ENCODE measurements at regions not wholly inside any gene's neighbourhood (a gene's known extent, or its start where the extent isn't known, plus 50 kb on each side); places are given as distances from the start of the nearest gene placed in this dataset.
"Not testable (repeated sequence)": the region's sequence is repeated elsewhere in the genome, so short reads cannot be mapped to it uniquely, and the experiment has no call there.

DNA sequence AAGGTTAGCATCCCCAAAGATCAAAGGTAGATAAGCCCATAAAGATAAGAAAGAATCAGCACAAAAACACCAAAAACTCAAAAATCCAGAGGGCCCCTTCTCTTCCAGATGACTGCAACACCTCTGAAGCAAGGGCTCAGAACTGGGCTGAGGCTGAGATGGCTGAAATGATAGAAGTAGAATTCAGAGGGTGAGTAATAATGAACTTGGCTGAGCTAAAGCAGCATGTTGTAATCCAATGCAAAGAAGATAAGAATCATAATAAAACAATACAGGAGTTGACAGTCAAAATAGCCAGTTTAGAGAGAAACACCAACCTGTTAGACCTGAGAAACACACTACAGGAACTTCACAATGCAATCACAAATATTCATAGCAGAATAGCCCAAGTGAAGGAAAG lies 406.9 kb upstream of the CXADR start:
- no peak for DNase-seq

DNA sequence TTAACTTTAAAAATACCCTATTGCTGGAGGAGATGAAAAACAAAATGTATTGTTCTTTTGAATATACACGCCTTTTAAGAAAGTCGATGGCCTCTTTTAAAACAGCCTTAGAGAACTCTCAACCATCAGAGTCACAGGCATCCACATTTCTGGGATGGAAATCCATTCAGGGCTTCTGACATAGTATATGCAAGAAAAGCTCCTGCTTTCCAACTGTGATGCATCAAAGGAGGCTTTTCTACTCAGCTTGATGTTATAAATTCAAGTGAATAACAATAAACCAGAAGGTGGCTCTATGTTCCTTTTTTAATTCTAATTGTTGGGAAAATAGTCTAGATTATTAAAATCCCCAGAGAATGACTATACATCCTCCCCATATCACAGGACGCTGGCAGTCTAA lies 398.8 kb upstream of the CXADR start:
- DNase-seq: no peak

DNA sequence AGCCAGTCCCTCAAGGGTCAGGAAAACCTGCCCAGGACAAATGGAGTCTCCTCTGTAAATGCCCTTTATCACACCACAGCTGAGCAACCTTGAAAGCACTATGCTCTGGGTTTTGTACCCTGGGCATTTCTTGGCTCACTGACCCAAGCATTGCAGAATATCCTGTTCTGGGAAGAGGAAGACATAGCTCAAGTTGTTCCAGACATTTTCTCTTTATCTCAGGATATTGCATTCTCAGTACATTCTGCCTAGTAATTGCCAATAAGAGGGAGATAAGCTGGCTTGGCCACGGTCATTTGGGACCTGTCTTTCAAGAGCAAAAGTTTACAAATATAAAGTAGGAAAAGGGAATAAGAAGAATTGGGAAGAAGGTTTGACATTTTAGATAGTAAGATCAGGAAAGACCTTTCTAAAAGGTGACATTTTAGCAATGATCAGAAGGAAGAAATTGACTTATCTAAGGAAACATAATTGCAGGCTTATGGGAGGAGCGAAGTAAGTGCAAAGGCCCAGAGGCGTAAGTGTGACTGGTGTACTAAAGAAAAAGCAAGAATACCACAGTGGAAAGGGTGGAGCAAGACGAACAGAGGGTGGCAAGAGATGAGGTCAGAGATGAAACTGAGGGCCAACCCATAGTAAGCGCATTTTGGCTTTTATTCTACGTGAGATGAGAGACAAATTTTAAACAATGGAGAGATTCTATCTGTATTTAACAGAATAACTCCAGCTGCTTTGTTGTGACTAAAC lies 394.0 kb upstream of the CXADR start:
- DNase-seq: no peak

DNA sequence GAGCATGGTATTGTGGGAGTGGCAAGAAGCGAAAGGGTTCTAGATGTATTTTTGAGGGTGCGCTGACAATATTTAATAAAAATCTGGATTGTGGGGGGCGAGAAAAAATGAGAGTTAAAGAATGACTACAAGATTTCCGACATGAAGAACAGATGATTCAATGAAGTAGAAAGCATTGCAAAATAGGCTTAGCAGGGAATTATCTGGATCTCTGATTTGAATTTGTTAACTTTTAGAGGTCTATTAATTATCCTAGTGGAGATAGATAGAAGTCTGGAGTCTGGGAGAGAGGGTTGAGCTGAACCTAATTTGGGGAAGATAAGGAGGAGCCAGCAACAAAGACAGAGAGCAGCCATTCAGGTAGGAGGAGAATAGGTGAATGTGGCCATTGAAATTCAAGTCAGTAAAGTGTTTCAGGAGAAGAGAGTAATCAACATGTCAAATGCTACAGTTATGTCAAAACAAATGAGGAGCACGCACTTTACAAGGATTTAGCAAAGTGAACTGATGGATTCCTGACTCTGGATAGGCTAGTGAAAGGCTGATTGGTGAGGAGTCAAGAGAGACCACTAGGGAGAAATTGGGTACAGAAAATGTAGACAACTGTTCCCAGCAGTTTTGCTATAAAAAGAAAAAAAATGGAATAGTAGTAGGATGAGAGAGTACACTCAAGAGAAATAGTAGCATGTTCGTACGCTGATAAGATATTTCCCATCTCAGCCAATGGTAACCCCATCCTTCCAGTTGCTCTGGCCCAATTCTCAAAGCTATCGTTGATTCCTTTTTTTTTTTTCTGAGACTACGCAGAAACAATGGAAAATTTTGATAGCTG lies 393.2 kb upstream of the CXADR start:
- DNase-seq: no peak

DNA sequence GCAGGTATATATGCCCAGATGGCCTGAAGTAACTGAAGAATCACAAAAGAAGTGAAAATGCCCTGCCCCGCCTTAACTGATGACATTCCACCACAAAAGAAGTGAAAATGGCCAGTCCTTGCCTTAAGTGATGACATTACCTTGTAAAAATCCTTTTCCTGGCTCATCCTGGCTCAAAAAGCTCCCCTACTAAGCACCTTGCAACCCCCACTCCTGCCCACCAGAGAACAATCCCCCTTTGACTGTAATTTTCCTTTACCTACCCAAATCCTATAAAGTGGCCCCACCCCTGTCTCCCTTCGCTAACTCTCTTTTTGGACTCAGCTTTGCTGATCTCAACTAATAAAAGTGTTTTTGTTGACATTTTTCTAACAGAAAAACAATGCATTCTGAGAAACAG lies 385.4 kb upstream of the CXADR start:
- not testable (repeated sequence) for DNase-seq

DNA sequence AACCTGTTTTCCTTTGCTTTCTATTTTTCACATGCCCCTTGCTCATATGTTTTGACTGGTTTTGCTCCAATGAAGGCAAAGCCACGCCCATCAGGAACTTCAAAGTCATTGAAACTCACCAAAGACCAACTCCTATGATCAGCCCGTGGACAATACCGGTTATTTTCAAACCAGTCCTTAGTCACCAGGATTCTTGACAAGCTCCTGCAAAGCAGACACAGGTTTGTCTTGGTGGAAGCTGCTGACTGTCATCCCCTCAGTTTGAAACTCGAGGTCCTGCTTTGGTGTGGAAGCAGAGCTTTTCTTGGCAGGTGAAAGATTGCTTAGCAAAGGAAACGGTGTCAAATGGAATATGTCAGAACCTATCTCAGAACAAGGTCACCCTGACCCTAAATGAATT lies 384.7 kb upstream of the CXADR start:
- DNase-seq: no peak

DNA sequence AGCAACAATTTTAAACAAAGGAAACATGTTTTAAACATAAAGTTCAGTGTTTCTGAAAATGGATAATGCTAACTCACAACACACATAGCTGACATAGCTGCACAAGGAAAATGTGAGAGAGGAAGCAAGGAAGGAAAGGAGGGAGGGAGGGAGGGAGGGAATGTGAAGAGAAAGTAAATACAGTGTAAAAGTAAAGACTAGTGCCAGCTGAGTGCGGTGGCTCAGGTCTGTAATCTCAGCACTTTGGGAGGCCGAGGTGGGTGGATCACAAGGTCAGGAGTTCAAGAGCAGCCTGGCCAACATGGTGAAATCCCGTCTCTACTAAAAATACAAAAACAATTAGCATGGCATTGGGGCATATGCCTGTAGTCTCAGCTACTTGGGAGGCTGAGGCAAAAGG lies 373.7 kb upstream of the CXADR start:
- DNase-seq: not testable (repeated sequence)

DNA sequence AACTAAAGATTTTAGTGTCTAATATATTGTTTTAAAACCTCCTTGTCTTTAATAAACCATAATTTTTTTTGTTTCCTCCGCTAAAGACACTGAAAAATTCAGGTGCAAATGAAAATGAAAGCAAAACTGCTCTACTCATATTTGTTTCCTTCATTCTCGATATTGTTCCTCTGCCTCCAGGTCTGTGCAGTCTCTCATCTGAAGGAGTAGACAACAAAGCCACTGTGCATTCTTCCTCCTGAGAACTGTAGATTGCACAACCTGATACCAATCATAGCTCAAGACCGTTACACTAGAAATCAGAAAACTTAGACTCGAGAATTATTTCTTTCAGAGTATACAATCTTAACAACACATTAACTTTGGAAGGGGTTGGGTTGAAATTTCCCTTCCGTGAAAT lies 373.1 kb upstream of the CXADR start:
- no peak for DNase-seq

DNA sequence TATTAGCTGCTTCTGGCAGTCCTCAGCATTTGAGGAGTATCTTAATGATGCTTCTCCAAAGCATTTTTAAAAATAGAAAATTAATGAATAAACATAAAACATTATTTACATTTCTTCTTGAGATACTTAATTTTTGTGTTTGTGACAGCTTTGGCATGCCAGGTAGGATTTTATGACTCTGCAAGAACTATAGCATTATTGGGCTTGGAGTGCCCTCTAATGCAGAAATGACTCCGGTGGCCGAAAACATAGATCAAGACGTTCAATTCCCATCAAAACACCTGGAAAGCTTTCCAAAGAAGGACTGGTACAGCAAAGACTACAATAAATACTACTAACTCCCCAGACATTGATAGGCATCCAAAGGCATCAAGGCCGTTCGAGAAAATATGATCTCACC lies 366.4 kb upstream of the CXADR start:
- DNase-seq: no peak

DNA sequence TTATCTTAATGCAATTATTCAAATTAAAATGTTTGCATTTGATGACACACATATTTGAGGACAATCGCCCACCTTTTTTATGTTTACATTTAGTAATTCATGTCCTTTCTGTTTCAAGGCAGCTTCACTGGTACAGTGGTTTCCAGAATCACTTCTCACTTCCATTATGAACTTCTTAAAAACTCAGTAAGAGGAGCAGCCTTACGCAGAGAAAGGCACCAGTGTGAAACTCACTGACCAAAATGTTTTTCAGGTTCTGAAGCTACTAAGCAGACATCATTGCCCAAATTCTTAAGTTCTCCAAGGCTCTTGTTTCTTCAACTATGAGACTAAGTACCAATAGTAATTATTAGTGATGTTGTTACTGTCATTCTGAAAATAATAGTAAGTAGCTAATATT lies 353.1 kb upstream of the CXADR start:
- DNase-seq: no peak

DNA sequence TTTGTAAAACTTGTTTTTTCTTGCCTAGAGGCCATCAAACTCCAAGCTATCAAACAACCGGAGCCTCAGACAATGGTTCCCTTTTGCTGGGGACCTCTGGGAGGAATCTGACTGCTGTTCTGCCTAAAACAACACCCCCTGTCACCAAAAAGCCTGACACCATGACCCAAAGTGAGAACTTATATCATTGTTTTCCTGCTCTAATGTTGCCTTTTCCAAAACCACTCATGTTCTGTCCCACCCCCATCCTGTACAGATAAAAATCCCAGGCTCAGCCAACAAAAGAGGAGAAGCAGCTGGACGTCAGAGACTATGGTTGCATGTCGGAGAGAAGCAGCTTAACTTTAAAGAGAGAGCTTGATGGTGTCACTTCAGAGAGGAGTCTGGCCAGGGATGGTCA lies 327.2 kb upstream of the CXADR start:
- DNase-seq: no peak

DNA sequence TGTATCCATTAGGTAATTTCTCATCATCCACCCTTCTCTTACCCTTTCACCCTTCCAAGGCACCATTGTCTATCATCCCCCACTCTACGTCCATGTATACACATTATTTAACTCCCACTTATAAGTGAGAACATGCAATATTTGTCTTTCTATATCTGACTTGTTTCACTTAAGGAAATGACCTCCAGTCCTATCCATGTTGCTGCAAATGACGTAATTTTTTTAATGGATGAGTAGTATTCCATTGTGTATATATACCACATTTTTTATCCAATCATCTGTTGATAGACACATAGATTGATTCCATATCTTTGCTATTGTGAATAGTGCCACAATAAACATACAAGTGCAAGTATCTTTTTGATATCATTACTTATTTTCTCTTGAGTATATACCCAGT lies 322.9 kb upstream of the CXADR start:
- no peak for DNase-seq

DNA sequence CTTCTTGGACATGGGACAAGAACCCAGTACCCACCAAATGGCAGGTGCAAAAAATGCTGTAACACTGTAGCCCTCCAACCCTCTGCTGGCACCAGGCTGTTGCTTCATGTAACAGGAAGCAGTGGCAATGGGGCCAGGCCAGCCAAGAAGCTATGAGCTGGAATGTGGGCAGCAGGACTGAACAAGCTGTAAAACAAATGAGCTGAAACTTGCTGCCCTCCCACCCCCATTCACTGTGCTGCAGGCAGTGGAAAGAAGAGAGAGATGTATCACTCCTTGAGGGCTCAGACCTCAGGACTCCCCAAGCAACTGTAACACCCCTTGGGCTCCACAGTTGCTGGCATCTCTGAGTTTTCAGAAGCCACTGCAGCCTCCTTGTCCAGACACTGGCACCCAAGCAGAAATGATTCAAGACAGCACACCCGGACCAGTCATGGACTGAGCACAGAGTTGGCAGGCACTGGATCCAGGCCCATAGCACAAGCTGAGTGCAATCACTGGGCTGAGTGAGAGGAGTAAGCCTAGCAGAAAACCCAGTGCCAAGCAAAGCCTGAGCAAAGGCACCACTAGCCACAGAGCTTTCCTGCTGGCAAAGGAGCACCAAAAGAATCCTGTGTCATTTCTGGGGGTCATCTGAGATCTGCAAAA lies 321.4 kb upstream of the CXADR start:
- no peak for DNase-seq

DNA sequence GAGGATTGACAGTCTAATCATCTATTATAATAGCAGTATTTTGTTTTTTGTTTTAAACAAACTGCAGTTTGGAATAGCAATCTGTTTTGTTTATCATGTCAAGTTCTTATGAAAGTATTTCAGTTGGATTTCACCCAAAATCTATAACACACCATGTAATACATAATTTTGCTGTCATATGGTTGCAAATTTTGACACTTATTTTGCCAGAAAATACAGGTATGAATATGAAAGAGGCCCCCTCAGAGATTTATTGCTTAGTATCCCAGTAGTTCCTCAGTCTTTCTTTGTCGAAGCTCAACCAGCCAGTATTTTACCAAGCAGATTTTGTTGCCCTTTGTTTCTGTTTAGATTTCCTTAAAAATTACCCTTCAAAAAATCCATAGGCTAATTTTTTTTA lies 317.5 kb upstream of the CXADR start:
- no peak for DNase-seq

DNA sequence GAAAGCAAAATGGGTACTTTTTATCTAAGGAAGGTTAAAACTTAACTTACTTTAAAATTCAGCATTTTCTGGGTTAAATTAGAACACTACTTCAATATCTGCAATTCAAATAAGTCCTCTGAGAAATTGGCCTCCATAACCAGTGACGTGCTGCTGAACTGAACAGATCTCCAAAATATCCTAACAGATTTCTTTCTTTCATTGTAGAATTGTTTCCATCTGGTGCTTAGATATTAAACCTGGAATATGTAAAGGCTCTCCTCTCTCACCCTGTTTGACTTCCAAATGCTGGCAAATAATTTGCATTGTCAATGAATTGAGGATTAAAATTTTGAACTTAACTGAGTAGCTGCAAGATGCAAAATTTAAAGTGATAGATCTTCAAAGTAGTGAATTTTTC lies 316.9 kb upstream of the CXADR start:
- no peak for DNase-seq

DNA sequence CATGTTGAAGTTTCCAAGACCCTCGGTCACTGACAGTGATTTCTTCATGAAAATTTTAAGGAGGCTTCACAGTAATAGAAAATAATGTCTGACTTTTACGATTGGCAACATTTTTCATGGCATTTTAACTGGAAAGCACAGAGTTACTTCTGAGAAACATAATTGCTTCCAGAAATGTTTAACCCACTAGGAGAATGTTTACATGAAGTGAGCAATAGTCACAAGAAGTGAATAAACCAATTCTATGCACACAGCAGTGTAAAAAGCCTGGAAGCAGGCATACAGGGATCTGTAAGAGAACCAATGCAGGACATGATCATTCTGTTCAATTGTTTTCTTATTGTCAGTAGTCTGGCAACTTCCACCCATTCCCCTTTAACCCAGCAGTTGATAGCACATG lies 316.2 kb upstream of the CXADR start:
- no peak for DNase-seq

DNA sequence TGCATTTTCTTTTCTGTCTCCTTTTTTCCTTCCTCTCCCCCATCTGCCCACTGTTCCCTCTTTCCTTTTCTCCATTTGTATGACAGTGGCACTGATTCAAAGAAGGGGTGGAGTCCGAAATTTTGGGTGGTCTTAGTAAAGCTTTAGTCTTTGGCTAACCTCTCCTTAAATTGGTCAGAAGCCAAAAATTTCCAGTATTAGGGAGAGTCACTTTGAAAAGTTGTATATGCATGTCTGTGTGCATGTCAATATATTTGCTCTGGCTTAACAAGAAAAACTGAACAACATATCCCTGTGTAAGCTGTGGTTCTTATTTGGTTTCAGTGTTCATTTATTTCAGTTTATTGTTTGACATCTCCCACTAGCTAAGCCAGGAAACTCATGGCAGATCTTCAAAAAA lies 314.8 kb upstream of the CXADR start:
- DNase-seq: no peak

DNA sequence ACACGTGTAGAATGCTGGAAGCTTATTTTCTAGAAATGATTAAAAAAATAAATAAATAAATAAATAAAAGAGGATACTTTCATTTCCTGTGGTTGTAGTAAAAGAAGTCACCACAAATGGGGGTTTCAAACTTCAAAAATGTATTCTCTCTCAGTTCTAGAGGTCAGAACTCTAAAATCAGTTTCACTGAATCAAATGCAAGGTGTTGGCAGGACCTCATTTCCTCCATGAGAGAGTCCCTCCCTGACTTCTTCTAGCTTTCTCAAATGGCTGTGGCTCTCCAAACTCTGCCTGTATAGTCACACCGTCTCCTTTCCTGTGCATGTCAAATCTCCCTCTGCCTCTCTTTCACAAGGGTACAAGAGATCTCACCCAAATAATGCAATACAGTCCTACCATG lies 312.6 kb upstream of the CXADR start:
- DNase-seq: no peak

DNA sequence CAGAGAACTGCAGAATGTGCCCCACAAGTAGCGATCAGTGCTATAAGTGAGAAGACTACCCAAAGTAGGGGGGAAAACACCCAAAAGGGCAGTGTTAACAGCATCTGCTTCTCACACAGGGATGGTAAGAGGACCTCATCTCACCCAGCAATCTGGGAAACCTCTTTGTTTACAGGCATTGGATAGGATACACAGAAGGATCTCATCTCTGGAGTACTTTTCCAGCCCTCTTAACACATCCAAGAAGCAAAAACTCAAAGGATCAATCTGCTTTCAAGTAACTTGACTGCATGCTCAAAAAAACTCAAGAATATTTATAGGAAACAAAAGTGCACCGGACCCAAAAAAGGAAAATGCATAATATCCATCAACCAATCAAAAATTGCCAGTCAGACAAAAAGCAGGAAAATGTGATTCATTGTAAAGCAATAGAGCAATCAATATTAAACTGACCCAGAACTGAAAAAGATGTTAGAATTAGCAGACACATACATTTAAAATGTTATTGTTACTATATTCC lies 311.0 kb upstream of the CXADR start:
- DNase-seq: no peak

DNA sequence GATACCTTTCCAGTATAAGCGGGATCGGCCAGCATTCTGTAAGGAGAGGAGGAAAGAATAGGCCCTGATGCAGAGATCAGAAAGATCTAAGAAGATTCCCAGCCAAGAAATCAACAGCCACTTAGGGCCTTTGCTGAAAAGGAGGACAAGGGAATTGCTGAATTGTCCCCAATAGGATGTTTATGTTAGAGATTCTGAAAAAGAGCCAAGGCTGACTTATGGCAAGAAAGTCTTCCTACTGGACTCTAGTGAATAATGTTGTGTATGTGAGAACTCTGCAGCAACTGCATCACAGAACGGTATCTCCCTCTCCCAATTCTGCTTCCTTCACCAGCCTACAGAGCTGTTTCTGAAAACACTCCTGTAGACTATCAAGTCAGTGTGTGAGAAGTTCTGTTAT lies 298.0 kb upstream of the CXADR start:
- no peak for DNase-seq

DNA sequence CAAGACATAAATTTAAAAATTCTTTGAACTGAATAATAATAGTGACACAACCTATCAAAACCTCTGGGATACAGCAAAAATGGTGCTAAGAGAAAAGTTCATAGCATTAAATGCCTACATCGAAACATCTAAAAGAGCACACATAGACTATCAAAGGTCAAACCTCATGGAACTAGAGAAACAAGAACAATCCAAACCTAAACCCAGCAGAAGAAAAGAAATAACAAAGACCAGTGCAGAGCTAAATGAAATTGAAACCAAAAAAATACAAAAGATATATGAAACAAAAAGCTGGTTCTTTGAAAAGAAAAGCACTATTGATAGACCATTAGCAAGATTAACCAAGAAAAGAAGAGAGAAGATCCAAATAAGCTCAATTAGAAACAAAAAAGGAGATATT lies 293.8 kb upstream of the CXADR start:
- not testable (repeated sequence) for DNase-seq

DNA sequence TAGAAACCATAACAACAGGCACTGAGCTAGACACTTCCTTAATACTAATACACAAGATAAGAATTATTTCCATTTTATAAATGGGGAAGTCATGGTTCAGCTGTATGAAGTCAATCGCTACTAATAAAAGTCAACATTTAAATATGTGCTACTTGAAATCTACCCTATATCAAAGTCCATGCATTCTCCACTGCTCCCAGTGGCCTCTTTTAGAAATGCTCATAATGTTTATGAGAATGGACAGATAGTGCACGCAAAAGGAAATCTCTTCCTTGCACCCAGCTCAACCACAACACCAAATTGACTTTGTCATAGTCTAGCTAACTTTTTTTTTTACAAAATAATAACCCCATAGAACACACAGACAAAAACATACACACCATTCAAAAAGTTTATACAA lies 281.7 kb upstream of the CXADR start:
- DNase-seq: no peak

DNA sequence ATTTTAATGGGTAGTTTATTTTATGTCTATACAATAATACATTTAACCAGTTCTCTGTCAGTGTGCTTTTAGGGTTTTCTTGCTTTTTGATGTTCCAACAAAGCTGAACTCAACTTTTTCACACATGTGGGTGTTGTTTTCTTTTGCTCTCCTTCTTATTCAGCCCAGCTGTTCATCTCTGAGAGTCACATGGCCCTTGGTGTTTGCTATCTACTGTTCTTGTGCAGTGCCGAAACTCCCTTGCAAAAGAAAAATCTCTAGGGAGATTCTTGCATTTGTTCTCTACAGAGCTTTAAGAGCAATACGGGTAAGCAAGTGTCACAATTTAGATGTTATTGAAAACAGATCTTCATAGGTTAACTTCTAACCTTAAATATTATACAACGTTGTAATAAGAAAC lies 281.1 kb upstream of the CXADR start:
- no peak for DNase-seq

DNA sequence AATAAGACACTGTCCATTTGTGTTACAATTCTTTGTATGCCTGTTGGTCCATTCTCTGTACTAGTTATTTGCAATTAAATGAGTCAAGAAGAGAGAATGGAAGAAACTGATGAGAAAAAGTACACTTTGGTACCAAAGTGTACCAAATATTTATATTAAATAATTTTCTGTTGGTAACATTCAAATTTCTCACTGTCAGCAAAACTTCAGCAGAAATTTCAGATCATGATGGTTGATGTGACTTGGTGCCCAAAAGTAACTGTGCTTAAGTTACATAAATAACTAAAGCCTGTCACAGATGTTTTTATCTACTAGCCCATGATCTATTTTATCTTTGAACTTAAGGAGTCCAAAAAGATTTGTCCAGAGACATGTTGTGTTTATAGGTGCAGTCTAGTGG lies 274.4 kb upstream of the CXADR start:
- DNase-seq: no peak

All from GOT3 (cell line).